ENCODE measurements at regions not wholly inside any gene's neighbourhood (a gene's known extent, or its start where the extent isn't known, plus 50 kb on each side); places are given as distances from the start of the nearest gene placed in this dataset.

DNA sequence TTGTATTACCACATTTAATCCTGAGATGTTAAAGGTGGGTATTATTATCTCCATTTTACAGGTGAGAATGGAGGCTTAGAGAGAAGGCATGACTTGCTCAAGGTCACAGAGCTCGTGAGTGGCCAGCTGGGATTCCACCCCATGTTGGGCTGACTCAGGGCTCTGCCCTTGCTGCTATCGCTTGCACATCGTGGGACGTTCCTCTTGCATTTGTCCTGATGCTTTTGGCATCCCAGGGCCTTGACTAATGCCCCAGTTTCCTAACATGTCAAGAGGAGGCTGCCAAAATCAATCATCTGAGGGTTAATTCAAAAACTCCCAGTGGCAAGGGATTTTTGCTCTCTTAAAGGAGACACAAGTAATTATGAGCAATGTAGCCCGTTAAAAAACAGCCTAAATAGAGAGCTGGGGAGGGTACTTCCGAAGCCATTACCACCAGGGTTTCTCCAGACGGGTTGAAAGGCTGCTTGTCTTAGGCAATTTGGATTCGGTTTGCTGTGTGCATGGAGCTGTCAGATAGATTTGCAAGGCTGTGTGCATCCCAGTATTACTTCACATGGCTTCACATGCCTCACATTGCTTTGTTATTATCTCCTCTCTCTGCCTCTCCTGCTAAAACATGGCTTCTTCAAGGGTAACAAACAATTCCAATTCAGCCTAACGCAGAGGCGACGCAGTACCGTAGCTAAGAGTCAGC, 347.4 kb downstream of the DRD1 start:
- no peak for TF ChIP-seq POLR2A (IDR thresholded peaks at IDR 0.05; ENCODE audit: low read depth, low read length)
- FAIRE-seq: no peak
- no peak for DNase-seq (ENCODE audit: insufficient read length, low spot score)

DNA sequence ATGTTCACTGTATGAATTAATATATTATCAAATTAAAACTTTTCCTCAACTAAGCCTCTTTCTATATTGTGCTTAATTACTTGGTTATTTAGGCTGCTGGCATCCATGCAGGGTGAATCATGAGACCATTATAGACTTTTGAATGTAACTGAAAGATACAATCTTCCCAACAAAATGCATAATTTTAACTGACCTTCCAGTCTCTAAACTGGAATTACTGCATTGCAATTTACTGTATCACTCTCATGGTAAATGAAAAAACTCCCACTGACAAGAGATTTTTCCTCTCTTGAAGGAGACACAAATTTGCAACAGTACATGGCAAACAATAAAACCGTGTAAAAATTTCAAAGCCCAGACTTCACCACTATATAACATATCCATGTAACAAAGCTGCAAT, 349.5 kb downstream of the DRD1 start:
- no peak for FAIRE-seq
- no peak for DNase-seq (ENCODE audit: insufficient read length, low spot score)
- TF ChIP-seq POLR2A (IDR thresholded peaks at IDR 0.05; ENCODE audit: low read depth, low read length): no peak

DNA sequence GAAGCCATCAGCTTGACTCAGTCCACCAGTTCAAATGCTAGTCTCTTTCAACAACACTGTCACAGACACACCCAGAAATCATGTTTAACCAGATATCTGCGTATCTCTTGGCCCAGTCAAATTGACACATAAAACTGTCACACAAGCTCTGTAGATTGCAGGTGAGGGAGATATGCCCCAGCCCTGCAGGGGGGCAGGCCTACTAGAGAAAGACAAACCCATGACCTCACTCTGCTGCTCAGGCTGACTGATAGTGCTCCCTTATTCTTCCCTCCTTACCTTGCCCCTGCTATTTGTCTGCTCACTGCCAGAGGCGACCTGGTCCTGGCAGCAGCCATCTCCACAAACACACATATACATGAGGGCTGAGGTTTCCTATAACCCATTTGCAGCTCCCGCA, 351.3 kb downstream of the DRD1 start:
- no peak for DNase-seq (ENCODE audit: insufficient read length, low spot score)
- TF ChIP-seq POLR2A (IDR thresholded peaks at IDR 0.05; ENCODE audit: low read depth, low read length): no peak
- no peak for FAIRE-seq

DNA sequence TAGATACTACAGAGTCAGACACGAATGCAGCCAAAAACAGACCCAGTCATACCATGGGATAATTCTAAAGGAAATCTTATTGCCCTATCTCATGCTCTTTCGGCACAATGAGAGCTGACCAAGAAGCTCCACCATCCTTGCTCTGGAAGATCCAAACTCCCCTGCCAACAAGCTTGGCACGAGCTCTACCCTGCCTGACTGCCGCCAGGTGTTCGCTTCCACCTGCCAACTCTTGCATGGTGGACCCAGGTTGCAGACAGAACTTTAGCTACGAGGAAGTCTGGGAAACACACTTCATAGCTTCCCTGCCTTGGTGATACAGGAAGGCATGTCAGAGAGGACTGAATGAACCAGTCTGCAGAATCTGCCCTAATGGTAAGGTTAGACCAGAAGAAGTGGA, 355.0 kb downstream of the DRD1 start:
- FAIRE-seq: no peak
- TF ChIP-seq POLR2A (IDR thresholded peaks at IDR 0.05; ENCODE audit: low read depth, low read length): no peak
- DNase-seq (ENCODE audit: insufficient read length, low spot score): no peak

DNA sequence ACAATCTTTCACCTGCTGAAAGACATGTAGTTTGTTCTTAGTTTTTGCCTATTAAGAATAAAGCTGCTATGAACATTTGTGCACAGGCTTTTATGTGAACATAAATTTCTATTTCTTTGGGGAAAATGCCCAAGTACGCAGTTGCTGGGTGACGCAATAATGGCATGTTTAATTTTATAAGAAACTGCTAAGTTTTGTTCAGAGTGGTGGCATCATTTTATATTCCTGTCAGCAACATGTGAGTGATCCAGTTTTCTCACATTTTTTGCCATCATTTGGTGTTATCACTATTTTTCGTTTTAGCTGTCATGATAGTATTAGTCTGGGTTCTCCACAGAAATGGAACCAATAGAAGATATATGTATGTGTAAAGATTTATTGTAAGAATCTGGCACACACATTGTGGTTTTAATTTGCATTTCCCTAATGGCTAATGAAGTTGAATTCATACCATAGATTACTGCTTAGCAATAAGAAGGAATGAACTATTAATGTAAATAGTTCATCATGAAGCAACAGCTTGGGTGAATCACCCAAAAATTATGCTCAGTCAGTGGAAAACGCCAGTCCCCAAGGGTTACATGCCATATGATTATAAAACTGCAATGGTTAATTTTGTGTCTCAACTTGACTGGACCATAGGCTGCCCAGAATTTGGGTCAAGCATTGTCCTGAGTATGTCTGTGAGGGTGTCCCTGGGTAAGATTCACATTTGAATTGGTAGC, 358.6 kb downstream of the MSX2 start:
- no peak for TF ChIP-seq POLR2A (IDR thresholded peaks at IDR 0.05; ENCODE audit: low read depth, low read length)
- DNase-seq (ENCODE audit: insufficient read length, low spot score) (no peak), FAIRE-seq (no peak)

DNA sequence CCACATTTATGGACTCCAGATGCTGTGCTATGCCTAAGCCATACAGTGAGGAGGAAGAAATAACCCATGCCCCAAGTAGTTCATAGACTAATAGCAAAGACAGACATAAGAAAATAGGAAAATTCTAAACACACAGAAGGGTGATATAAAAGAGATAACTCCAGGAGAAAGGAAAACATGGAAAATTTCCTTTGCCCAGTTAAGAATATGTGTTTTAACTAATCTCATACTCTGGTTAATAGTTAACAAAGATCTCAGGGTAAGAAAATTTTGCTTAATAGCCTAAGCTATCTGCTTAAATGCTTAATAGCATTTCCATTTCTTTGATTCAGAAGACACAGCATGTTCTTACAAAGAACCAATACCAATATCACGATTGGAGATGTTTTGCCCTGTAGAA, 358.0 kb downstream of the MSX2 start:
- FAIRE-seq: no peak
- no peak for DNase-seq (ENCODE audit: insufficient read length, low spot score)
- no peak for TF ChIP-seq POLR2A (IDR thresholded peaks at IDR 0.05; ENCODE audit: low read depth, low read length)

DNA sequence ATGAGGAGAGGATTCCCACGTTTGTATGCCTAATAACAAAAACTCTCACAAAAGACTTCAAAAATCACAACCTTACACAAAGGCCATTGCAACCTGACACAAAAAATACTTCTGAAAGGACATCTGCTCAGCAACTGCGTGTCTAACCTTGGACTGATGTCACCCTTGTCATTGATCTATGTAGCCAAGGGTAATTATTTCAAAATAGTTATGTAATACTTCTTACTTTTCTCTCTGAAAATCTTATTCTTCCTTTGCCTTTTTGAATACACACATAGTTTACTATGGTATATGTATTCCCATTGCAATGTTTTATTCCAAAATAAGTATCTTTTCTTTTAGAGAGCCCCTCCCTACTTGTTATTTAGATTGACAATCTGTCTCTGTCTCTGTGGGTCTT, 355.3 kb downstream of the MSX2 start:
- no peak for TF ChIP-seq POLR2A (IDR thresholded peaks at IDR 0.05; ENCODE audit: low read depth, low read length)
- no peak for DNase-seq (ENCODE audit: insufficient read length, low spot score)
- no peak for FAIRE-seq

DNA sequence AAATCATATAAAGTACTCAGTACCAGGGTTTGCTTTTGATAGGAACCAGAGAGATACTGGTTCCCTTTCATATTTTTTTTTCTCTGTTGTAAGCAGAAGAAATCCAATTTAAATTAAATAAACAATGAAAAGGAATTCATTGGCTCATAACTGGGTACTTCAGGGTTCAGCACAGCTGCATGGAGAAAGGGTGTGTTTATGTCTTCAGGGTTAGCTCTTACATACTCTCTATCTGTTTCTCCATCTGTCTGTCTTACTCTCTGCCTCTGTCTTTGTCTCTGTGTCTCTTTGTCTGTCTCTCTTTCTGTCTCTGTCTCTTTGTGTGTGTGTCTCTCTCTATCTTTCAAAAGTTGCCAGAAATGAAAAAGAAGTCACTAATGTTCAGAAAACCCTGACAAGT, 345.9 kb downstream of the MSX2 start:
- FAIRE-seq (no peak), DNase-seq (ENCODE audit: insufficient read length, low spot score) (no peak)
- TF ChIP-seq POLR2A (IDR thresholded peaks at IDR 0.05; ENCODE audit: low read depth, low read length): no peak

DNA sequence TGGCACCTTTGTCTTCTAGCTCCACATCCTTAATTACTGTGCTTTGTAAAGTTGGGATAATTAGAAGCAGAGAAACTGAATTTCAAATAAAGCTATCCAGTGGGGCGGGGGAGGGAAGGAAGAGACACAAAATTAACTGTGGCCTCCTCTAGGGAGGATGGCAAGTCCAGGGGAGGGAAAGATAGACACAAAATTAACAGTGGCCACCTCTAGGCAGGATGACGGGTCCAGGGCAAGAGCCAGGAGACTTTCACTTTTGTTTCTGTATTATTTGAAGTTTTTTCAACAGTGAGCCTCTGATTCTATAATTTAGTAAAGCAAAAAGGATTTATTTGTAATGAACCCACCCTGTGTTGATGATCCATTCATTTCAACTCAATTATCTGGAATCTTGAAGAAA, 335.9 kb downstream of the MSX2 start:
- no peak for DNase-seq (ENCODE audit: insufficient read length, low spot score)
- no peak for FAIRE-seq
- TF ChIP-seq POLR2A (IDR thresholded peaks at IDR 0.05; ENCODE audit: low read depth, low read length): no peak

DNA sequence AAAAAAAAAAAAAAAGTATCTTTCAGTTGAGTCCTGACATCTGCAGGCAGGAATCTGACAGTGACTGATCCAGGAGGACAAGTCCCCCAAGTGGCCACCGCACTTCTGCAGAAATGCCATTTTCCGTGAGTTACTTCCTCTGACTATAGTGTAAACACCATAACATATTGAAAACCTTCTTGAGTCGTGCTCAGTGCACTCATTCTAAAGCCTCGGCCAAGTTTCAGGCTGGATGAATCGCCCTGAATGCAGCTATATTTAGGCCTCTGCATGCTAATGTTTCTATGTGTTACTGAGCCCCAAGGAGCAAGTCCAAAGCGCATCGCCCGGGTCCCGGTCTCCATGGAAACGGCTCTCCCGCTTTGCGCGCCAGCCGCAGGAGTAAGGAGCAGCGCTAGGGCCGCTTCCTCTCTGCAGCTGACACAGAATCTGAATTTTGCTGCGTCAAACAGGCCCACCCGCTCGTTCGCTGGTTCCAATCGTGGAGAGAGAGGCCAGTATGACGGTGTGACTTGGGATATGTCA, 335.4 kb downstream of the MSX2 start:
- DNase-seq (ENCODE audit: insufficient read length, low spot score): no peak
- no peak for TF ChIP-seq POLR2A (IDR thresholded peaks at IDR 0.05; ENCODE audit: low read depth, low read length)
- FAIRE-seq: no peak

DNA sequence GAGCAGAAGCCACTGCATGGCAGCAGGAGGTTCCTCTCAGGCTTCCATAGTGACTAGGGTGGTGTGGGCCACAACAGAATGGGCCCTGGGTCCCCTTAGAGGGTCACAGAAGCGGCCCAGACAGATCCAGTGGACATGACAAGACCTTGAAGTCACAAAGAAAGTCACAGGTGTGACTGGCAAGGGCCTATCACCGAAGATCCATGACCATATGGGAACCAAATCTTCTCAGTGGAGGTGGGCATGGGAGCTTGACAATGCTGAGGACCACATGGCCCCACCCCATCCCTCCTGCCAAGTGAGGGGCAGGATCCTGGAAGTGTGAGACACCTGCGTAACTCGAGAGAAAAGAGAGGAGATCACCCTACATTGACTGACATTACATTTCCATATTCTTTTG, 332.4 kb downstream of the MSX2 start:
- DNase-seq (ENCODE audit: insufficient read length, low spot score) (no peak), FAIRE-seq (no peak)
- TF ChIP-seq POLR2A (IDR thresholded peaks at IDR 0.05; ENCODE audit: low read depth, low read length): no peak

DNA sequence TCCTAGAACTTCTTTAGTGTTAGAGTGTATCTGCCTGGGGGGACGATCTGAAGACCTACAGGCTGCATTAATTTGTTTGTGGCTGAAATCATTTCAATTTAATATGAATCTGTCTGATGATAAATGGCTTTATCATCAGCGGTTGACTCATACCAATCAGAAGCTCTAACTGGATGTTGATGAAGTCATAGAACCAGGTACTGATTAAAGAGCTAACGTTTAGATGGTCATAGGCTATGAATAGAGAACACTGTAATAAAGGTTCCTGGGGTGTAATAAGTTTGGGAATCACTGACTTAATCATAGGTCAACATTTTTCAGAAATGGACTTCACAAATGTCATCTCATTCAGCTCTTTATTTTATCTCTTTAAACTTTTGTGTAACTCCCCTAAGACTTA, 329.9 kb downstream of the MSX2 start:
- no peak for DNase-seq (ENCODE audit: insufficient read length, low spot score)
- no peak for FAIRE-seq
- no peak for TF ChIP-seq POLR2A (IDR thresholded peaks at IDR 0.05; ENCODE audit: low read depth, low read length)

DNA sequence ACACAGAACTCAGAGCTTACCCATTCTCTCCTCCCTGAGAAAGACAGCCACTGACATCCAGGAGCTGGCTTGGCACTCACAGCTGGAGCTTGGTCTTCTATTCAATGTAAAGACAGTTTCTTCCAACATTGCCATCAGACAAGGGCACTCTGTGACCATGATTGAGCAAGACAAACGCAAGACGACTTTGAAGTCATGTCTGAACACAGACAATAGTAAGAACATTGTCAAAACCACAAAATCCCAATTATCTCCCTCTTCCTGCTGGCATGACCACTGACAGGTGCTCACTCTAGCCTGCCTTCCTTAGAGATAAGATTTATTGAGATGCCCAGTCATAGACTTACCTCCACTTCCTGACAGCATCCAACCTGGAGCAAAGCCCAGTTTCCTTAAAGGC, 328.0 kb downstream of the MSX2 start:
- DNase-seq (ENCODE audit: insufficient read length, low spot score): no peak
- TF ChIP-seq POLR2A (IDR thresholded peaks at IDR 0.05; ENCODE audit: low read depth, low read length): no peak
- FAIRE-seq: no peak

DNA sequence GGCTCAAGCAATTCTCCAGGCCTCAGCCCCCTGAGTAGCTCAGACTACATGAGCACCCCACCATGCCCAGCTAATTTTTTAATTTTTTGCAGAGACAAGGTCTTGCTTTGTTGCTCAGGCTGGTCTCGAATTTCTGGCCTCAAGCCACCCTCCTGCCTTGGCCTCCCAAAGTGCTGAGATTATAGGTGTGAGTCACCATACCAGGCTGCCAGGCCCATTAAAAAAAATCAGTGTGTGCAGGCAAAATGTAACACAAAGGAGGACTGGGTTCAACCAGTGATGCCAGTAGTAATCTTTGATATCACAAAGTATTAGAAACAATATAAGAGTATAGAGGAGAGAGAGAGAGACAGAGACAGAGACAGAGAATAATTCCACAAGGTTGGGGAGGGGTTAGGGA, 322.7 kb downstream of the MSX2 start:
- FAIRE-seq (no peak), DNase-seq (ENCODE audit: insufficient read length, low spot score) (no peak)
- TF ChIP-seq POLR2A (IDR thresholded peaks at IDR 0.05; ENCODE audit: low read depth, low read length): no peak

DNA sequence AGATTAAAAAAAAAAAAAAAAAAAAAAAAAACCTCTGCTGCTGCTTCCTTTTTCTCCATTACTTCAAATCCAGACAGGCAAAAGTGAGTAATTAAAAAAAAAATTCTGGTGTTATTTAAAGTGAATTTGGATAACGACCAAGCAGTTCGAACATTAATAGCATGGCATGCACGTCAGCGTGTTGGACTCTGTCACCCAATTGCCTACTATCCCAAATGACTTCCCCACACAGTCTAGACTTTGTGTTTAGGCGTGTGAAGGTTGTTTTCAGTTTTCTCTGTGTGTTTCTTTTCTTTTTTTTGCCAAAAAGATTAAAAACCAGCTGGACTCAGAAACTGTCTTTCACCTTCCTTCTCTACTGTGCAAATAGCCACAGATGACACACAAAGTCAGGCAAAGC, 321.4 kb downstream of the MSX2 start:
- no peak for FAIRE-seq
- DNase-seq (ENCODE audit: insufficient read length, low spot score): no peak
- TF ChIP-seq POLR2A (IDR thresholded peaks at IDR 0.05; ENCODE audit: low read depth, low read length): no peak
